Adrenal gland (tissue), 9 donors: ENCODE measurements at regions not wholly inside any gene's neighbourhood (a gene's known extent, or its start where the extent isn't known, plus 50 kb on each side); places are given as distances from the start of the nearest gene placed in this dataset.

Experiments used
- DNase-seq, 7 donors: peaks; one replicate each; pipeline ENCODE4 v3.0.0-alpha.2; 2019 to 2020
- H3K27ac ChIP-seq, 5 donors: fragments of 200-600 bp; sonication (generic) in 4 of 5; 1 replicate in 3 of 5; 2 replicates in 2 of 5; pipeline versions ENCODE4 v1.5.1 to v1.8.0; 2016 to 2020; ENCODE audit warnings: mild to moderate bottlenecking in 1 of 5
- H3K27me3 ChIP-seq: fragments of 200-600 bp; 2 replicates; pipeline ENCODE4 v1.8.0; 2021
- H3K36me3 ChIP-seq, 2 donors: fragments of 200-600 bp; replicated peaks in 1 of 2; 1 replicate in 1 of 2; 2 replicates in 1 of 2; pipeline versions ENCODE4 v1.5.1 to v1.8.0; 2018 to 2022
- H3K4me1 ChIP-seq, 2 donors: fragments of 200-600 bp; replicated peaks in 1 of 2; 1 replicate in 1 of 2; 2 replicates in 1 of 2; pipeline versions ENCODE4 v1.5.1 to v1.8.0; 2018 to 2021
- H3K4me3 ChIP-seq, 4 donors: fragments of 200-600 bp; sonication (generic) in 3 of 4; one replicate each; pipeline ENCODE4 v1.5.1; 2016 to 2018
- H3K9me3 ChIP-seq, 3 donors: fragments of 200-600 bp; sonication (generic) in 1 of 3; replicated peaks in 1 of 3; 1 replicate in 2 of 3; 2 replicates in 1 of 3; pipeline versions ENCODE4 v1.5.1 to v1.8.0; 2016 to 2021
- POLR2A ChIP-seq, 2 donors: fragments of 450-650 bp; IDR thresholded peaks; one replicate each; pipeline ENCODE4 v1.6.1; 2017; ENCODE audit warnings: antibody characterized with exemption in 2 of 2, mild to moderate bottlenecking in 2 of 2, moderate library complexity in 1 of 2
- WGBS, 4 donors: extraction: QIAGEN DNeasy Blood & Tissue Kit in 2 of 4; methylation state at CpG; one replicate each; pipeline versions ENCODE4 v1.1.5 to v1.1.7; 2013 to 2017; 5-methylcytosine and 5-hydroxymethylcytosine counted together
- intact Hi-C, 2 donors: fragments of 100-400 bp; cut with DNase I; formaldehyde crosslinking; loops; one replicate each; pipeline versions ENCODE4 v1.14.1 to v1.15.0; 2022 to 2023
- TF ChIP-seq, protein P1 (sequence below), 6 experiments: fragments of 450-650 bp in 4 of 6; fragments of 200-600 bp in 2 of 6; sonication (generic) in 1 of 6; IDR thresholded peaks; 1 replicate in 5 of 6; 2 replicates in 1 of 6; pipeline versions ENCODE4 v1.5.1 to v1.8.0; 2016 to 2021; ENCODE audit warnings: antibody characterized with exemption in 6 of 6, mild to moderate bottlenecking in 2 of 6, moderate library complexity in 1 of 6
- donor health status: healthy with polysubstance abuse.
- donor health status: Bipolar disorder and iron deficiency.
- donor health status: DM: yes; HTN: yes; CAD: no.
- donor health status: DM: no; HTN: no; CAD: no.
- donor health status: DM: no; HTN: no; CAD: no.

DNA sequence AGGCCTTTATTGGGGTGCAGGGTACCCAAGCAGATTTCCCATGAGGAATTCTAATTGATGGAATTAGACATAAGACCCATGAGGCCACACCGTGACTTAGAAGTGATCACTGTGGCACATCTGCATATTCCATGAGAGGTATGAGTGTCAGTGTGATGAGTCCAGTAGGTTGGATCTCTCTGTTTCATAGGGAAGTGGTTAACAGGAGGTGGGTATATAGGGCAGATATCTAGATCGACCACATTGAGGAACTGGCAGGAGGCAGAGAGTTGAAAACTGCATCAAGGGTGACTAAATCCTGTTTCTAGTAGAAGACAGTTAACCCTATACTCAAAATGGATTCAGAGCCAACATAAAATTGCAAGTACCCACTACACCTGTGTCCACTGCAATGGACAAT is 68.6 kb upstream of the MIR17HG start:
- H3K27me3 ChIP-seq, result no peaks in the 10 kb centered on the region
- DNase-seq, result no peak
- no peak overlapping the region for H3K27ac ChIP-seq
- TF ChIP-seq, protein P1, sequence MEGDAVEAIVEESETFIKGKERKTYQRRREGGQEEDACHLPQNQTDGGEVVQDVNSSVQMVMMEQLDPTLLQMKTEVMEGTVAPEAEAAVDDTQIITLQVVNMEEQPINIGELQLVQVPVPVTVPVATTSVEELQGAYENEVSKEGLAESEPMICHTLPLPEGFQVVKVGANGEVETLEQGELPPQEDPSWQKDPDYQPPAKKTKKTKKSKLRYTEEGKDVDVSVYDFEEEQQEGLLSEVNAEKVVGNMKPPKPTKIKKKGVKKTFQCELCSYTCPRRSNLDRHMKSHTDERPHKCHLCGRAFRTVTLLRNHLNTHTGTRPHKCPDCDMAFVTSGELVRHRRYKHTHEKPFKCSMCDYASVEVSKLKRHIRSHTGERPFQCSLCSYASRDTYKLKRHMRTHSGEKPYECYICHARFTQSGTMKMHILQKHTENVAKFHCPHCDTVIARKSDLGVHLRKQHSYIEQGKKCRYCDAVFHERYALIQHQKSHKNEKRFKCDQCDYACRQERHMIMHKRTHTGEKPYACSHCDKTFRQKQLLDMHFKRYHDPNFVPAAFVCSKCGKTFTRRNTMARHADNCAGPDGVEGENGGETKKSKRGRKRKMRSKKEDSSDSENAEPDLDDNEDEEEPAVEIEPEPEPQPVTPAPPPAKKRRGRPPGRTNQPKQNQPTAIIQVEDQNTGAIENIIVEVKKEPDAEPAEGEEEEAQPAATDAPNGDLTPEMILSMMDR (IDR thresholded peaks at IDR 0.05), result no peak
- TF ChIP-seq POLR2A (IDR thresholded peaks at IDR 0.05), result no peak
- no peak overlapping the region for H3K4me3 ChIP-seq
- intact Hi-C loops, result no loop called here
- 62 to 74% (median 69%) methylated on average over 2 of the region's 2 CpGs for WGBS, 4 donors
- H3K4me1 ChIP-seq, result no peaks in the 10 kb centered on the region
- no peaks in the 10 kb centered on the region for H3K36me3 ChIP-seq
- no peaks in the 10 kb centered on the region for H3K9me3 ChIP-seq

DNA sequence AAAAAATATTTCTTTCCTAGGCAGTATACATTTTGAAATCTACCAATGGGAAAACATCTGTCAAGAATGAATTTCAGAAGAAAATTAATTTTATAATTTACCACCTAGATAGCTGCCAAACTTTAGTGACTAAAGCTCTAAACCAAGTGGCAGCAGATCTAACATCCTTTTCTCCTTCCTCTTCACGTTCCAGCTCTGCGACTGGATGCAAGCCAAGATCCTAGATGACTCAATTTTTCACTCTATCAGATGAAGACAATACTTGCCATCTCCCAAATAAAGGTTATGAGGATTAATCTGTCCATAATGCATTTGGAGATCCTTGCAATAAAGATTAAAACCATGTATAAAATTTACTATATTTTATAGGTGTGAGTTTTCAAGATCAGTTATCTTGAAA is 66.7 kb upstream of the MIR17HG start:
- Histone ChIP-seq H3K36me3 (no peaks in the 10 kb centered on the region), H3K27me3 (no peaks in the 10 kb centered on the region), H3K4me3 (no peak overlapping the region), H3K27ac (no peak overlapping the region), H3K4me1 (no peaks in the 10 kb centered on the region), H3K9me3 (no peaks in the 10 kb centered on the region)
- 21 to 28% (median 23%) methylated on average over 2 of the region's 2 CpGs for WGBS, 4 donors
- DNase-seq, result peak in 1 of 7 donors; percentile 23
- intact Hi-C loops, result no loop called here
- TF ChIP-seq POLR2A (IDR thresholded peaks at IDR 0.05), result no peak

GRCh38 chr13:91284335-91284734 is 63.2 kb upstream of the MIR17HG start:
- WGBS, 4 donors, result 89 to 92% (median 91%) methylated on average over 10 of the region's 10 CpGs
- DNase-seq, result no peak
- Histone ChIP-seq H3K36me3 (no peaks in the 10 kb centered on the region), H3K4me3 (no peak overlapping the region), H3K9me3 (no peaks in the 10 kb centered on the region), H3K27me3 (no peaks in the 10 kb centered on the region), H3K4me1 (no peaks in the 10 kb centered on the region), H3K27ac (no peak overlapping the region)
- intact Hi-C loops, result no loop called here
- TF ChIP-seq, protein P1 (IDR thresholded peaks at IDR 0.05), result no peak
- TF ChIP-seq POLR2A (IDR thresholded peaks at IDR 0.05), result no peak

DNA sequence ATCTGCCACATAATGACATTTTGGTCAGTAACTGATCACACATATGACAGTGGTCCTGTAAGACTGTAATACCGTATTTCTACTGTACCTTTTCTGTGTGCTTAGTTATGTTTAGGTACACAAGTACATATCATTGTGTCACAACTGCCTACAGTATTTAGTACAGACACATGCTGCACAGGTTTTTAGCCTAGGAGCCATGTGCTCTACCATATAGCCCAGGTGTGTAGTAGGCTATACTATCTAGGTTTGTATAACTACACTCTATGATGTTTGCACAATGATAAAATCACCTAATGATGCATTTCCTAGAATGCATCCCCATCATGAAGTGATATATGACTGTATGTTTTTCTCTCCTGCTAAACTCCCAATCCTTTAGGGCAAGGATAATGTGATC is 61.2 kb upstream of the MIR17HG start:
- TF ChIP-seq, protein P1 (IDR thresholded peaks at IDR 0.05), result no peak
- TF ChIP-seq POLR2A (IDR thresholded peaks at IDR 0.05), result no peak
- Histone ChIP-seq H3K27me3 (no peaks in the 10 kb centered on the region), H3K27ac (no peak overlapping the region), H3K9me3 (no peaks in the 10 kb centered on the region), H3K36me3 (no peaks in the 10 kb centered on the region), H3K4me3 (no peak overlapping the region), H3K4me1 (no peaks in the 10 kb centered on the region)
- intact Hi-C loops, result no loop called here
- DNase-seq, result no peak
- WGBS, 4 donors, result 70 to 85% (median 74%) methylated on average over 1 of the region's 1 CpG

GRCh38 chr13:91291078-91291477 is 56.4 kb upstream of the MIR17HG start:
- DNase-seq, result no peak
- 57 to 81% (median 65%) methylated on average over 2 of the region's 2 CpGs for WGBS, 4 donors
- TF ChIP-seq POLR2A (IDR thresholded peaks at IDR 0.05), result no peak
- TF ChIP-seq, protein P1 (IDR thresholded peaks at IDR 0.05), result no peak
- Histone ChIP-seq H3K4me3 (no peak overlapping the region), H3K27me3 (no peaks in the 10 kb centered on the region), H3K9me3 (no peaks in the 10 kb centered on the region), H3K36me3 (no peaks in the 10 kb centered on the region), H3K4me1 (no peaks in the 10 kb centered on the region), H3K27ac (no peak overlapping the region)
- intact Hi-C loops, result no loop called here
